ENCODE measurements at regions not wholly inside any gene's neighbourhood (a gene's known extent, or its start where the extent isn't known, plus 50 kb on each side); places are given as distances from the start of the nearest gene placed in this dataset.

GRCh38 chr12:61919686-61920085 lies 340.5 kb upstream of the USP15 start:
- DNase-seq (ENCODE audit: low read depth): no peak
- TF ChIP-seq CTCF (IDR thresholded peaks at IDR 0.05; ENCODE audit: insufficient read depth, low read depth, low read length): no peak
- H3K4me3 ChIP-seq (ENCODE audit: low read depth, low read length): no peak overlapping the region

- no peak for TF ChIP-seq CTCF (IDR thresholded peaks at IDR 0.05; ENCODE audit: insufficient read depth, low read depth, low read length)
- DNase-seq (ENCODE audit: low read depth): no peak
- no peak overlapping the region for H3K4me3 ChIP-seq (ENCODE audit: low read depth, low read length)
Measured at GRCh38 chr12:61920230-61920629, 340.0 kb upstream of the USP15 start.

GRCh38 chr12:61923152-61923551 lies 337.1 kb upstream of the USP15 start:
- DNase-seq (ENCODE audit: low read depth): no peak
- TF ChIP-seq CTCF (IDR thresholded peaks at IDR 0.05; ENCODE audit: insufficient read depth, low read depth, low read length): no peak
- no peak overlapping the region for H3K4me3 ChIP-seq (ENCODE audit: low read depth, low read length)

GRCh38 chr12:61934564-61934963 lies 325.6 kb upstream of the USP15 start:
- no peak overlapping the region for H3K4me3 ChIP-seq (ENCODE audit: low read depth, low read length)
- peak; percentile 13 for DNase-seq (ENCODE audit: low read depth)
- no peak for TF ChIP-seq CTCF (IDR thresholded peaks at IDR 0.05; ENCODE audit: insufficient read depth, low read depth, low read length)

- no peak overlapping the region for H3K4me3 ChIP-seq (ENCODE audit: low read depth, low read length)
- no peak for TF ChIP-seq CTCF (IDR thresholded peaks at IDR 0.05; ENCODE audit: insufficient read depth, low read depth, low read length)
- DNase-seq (ENCODE audit: low read depth): no peak
Measured at GRCh38 chr12:61939977-61940376, 320.2 kb upstream of the USP15 start.

GRCh38 chr12:61956545-61956944 lies 303.7 kb upstream of the USP15 start:
- no peak for TF ChIP-seq CTCF (IDR thresholded peaks at IDR 0.05; ENCODE audit: insufficient read depth, low read depth, low read length)
- H3K4me3 ChIP-seq (ENCODE audit: low read depth, low read length): no peak overlapping the region
- no peak for DNase-seq (ENCODE audit: low read depth)

- no peak for TF ChIP-seq CTCF (IDR thresholded peaks at IDR 0.05; ENCODE audit: insufficient read depth, low read depth, low read length)
- no peak for DNase-seq (ENCODE audit: low read depth)
- H3K4me3 ChIP-seq (ENCODE audit: low read depth, low read length): no peak overlapping the region
Measured at GRCh38 chr12:61974461-61974860, 285.7 kb upstream of the USP15 start.
